ENCODE measurements at regions not wholly inside any gene's neighbourhood (a gene's known extent, or its start where the extent isn't known, plus 50 kb on each side); places are given as distances from the start of the nearest gene placed in this dataset.

DNA sequence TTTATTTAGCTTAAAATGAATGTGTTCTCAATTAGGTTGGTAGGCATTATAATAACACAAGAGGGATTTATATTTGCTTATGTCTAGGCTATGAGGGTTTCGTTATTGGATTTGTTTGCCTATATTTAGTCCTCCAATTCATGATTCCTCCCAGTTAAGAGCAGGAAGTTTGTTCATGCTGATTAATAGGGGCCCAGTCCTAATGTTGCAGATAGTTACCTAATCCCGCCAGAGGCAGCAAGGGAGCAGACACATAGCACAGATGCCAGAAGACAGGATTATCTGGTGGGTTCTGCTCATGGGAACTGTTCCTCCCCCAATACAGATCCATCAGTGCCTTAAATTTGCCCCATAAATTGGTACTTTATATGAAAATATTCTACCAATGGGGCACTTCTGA, 100.8 kb upstream of the TLE4 start:
- Histone ChIP-seq H3K9ac (ENCODE audit: insufficient read depth, low read length) (no peak overlapping the region), H3K4me1 (ENCODE audit: control insufficient read depth, extremely low read depth, insufficient read depth, low read length) (no peaks in the 10 kb centered on the region), H3K36me3 (ENCODE audit: control insufficient read depth, insufficient read depth, low read length) (no peaks in the 10 kb centered on the region), H3K27me3 (ENCODE audit: control insufficient read depth, insufficient read depth, low read length) (no peaks in the 10 kb centered on the region), H3K4me2 (ENCODE audit: extremely low read depth, insufficient read depth, low read length) (no peak overlapping the region), H3K4me3 (replicated peaks in 1 of 4; ENCODE audit: control extremely low read depth in 1 of 4, insufficient read depth in 1 of 4, low read depth in 3 of 4, low read length in 4 of 4) (no peak overlapping the region), H3K27ac (ENCODE audit: insufficient read depth, low read length) (no peak overlapping the region), H2AFZ (ENCODE audit: low read length) (no peak overlapping the region), H4K20me1 (ENCODE audit: control insufficient read depth, extremely low read depth, insufficient read depth, low read length) (no peaks in the 10 kb centered on the region), H3K79me2 (ENCODE audit: control insufficient read depth, insufficient read depth, low read length) (no peaks in the 10 kb centered on the region), H3K9me3 (ENCODE audit: control insufficient read depth, insufficient read depth, low read depth, low read length) (no peaks in the 10 kb centered on the region)
- TF ChIP-seq CTCF (conservative IDR thresholded peaks at IDR 0.05 in 1 of 2, IDR thresholded peaks at IDR 0.05 in 1 of 2; ENCODE audit: low read depth in 1 of 2, low read length in 2 of 2) (no peak), EZH2 (IDR thresholded peaks at IDR 0.05; ENCODE audit: low read length, missing control alignments) (no peak)
- no peak for DNase-seq (ENCODE audit: low read depth in 2 of 2)

DNA sequence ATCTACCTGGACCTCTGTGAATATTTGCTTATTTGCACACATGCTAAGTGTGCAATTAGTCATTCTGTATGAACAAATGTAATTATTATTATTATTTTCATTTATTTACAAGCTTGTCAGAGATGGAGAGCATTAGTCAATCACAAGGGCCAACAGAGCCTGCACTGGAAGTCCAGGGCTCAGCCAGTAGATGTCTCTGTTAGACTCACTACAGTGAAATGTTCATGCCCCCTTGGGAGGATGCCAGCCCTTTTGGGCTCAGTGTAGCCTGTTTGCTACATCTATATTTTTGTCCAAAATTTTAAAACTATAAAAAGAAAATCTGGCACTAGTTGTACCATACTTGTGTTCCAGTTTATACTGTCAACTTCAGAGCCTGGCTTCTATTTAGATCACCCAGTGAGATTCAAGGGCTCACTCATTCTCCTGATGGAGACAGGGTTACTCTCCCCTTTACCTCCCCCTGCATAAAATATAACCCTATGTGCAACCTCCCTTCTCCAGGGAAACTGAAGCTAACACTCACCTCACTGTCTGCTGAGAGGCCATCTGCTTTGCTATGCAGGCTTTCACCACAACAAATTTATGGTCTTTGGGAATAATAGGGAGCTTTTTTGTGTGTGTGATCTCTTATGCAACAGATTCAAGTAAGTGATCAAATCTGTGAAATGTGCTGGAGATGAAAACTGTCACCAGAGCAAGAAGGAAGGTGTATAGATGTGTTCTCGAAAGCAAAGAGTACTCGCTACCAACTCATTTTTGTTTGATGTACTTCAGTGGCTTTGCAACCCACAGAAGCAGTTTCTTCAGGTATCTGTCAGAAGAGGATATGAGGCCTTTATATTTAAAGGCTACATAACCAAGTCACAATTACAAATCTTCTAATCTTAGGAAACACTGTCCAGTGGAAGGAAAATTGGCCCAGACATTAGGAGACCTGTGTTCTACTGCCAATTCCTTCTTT, 99.9 kb upstream of the TLE4 start:
- no peaks in the 10 kb centered on the region for H3K9me3 ChIP-seq (ENCODE audit: control insufficient read depth, insufficient read depth, low read depth, low read length)
- DNase-seq (ENCODE audit: low read depth in 2 of 2): peak; percentile 38 to 50
- H3K4me1 ChIP-seq (ENCODE audit: control insufficient read depth, extremely low read depth, insufficient read depth, low read length): no peaks in the 10 kb centered on the region
- H4K20me1 ChIP-seq (ENCODE audit: control insufficient read depth, extremely low read depth, insufficient read depth, low read length): no peaks in the 10 kb centered on the region
- no peak overlapping the region for H3K27ac ChIP-seq (ENCODE audit: insufficient read depth, low read length)
- H2AFZ ChIP-seq (ENCODE audit: low read length): no peak overlapping the region
- H3K4me3 ChIP-seq (replicated peaks in 1 of 4; ENCODE audit: control extremely low read depth in 1 of 4, insufficient read depth in 1 of 4, low read depth in 3 of 4, low read length in 4 of 4): no peak overlapping the region
- H3K9ac ChIP-seq (ENCODE audit: insufficient read depth, low read length): no peak overlapping the region
- TF ChIP-seq CTCF (conservative IDR thresholded peaks at IDR 0.05 in 1 of 2, IDR thresholded peaks at IDR 0.05 in 1 of 2; ENCODE audit: low read depth in 1 of 2, low read length in 2 of 2): peak; percentile 24 to 33
- TF ChIP-seq EZH2 (IDR thresholded peaks at IDR 0.05; ENCODE audit: low read length, missing control alignments): no peak
- no peaks in the 10 kb centered on the region for H3K36me3 ChIP-seq (ENCODE audit: control insufficient read depth, insufficient read depth, low read length)
- H3K27me3 ChIP-seq (ENCODE audit: control insufficient read depth, insufficient read depth, low read length): no peaks in the 10 kb centered on the region
- H3K4me2 ChIP-seq (ENCODE audit: extremely low read depth, insufficient read depth, low read length): no peak overlapping the region
- H3K79me2 ChIP-seq (ENCODE audit: control insufficient read depth, insufficient read depth, low read length): no peaks in the 10 kb centered on the region

GRCh38 chr9:79473704-79474103, 98.1 kb upstream of the TLE4 start:
- TF ChIP-seq EZH2 (IDR thresholded peaks at IDR 0.05; ENCODE audit: low read length, missing control alignments) (no peak), CTCF (conservative IDR thresholded peaks at IDR 0.05 in 1 of 2, IDR thresholded peaks at IDR 0.05 in 1 of 2; ENCODE audit: low read depth in 1 of 2, low read length in 2 of 2) (no peak)
- Histone ChIP-seq H3K27me3 (ENCODE audit: control insufficient read depth, insufficient read depth, low read length) (no peaks in the 10 kb centered on the region), H3K27ac (ENCODE audit: insufficient read depth, low read length) (no peak overlapping the region), H4K20me1 (ENCODE audit: control insufficient read depth, extremely low read depth, insufficient read depth, low read length) (no peaks in the 10 kb centered on the region), H3K9ac (ENCODE audit: insufficient read depth, low read length) (no peak overlapping the region), H3K4me3 (replicated peaks in 1 of 4; ENCODE audit: control extremely low read depth in 1 of 4, insufficient read depth in 1 of 4, low read depth in 3 of 4, low read length in 4 of 4) (no peak overlapping the region), H3K9me3 (ENCODE audit: control insufficient read depth, insufficient read depth, low read depth, low read length) (no peaks in the 10 kb centered on the region), H3K36me3 (ENCODE audit: control insufficient read depth, insufficient read depth, low read length) (no peaks in the 10 kb centered on the region), H3K4me2 (ENCODE audit: extremely low read depth, insufficient read depth, low read length) (no peak overlapping the region), H3K4me1 (ENCODE audit: control insufficient read depth, extremely low read depth, insufficient read depth, low read length) (no peaks in the 10 kb centered on the region), H2AFZ (ENCODE audit: low read length) (no peak overlapping the region), H3K79me2 (ENCODE audit: control insufficient read depth, insufficient read depth, low read length) (no peaks in the 10 kb centered on the region)
- no peak for DNase-seq (ENCODE audit: low read depth in 2 of 2)
